ENCODE measurements at regions not wholly inside any gene's neighbourhood (a gene's known extent, or its start where the extent isn't known, plus 50 kb on each side); places are given as distances from the start of the nearest gene placed in this dataset.

GRCh38 chr3:20914310-20914709, 728.3 kb upstream of the SGO1 start:
- no peak for DNase-seq (ENCODE audit: low spot score, unreplicated experiment)
- TF ChIP-seq CTCF (IDR thresholded peaks at IDR 0.05; ENCODE audit: unreplicated experiment) = no peak
- Mint-ChIP-seq H3K27ac (no peak overlapping the region), H3K27me3 (no peaks in the 10 kb centered on the region), H3K4me3 (ENCODE audit: low read depth) (no peak overlapping the region), H3K4me1 (ENCODE audit: low read depth) (no peaks in the 10 kb centered on the region), H3K36me3 (ENCODE audit: insufficient read depth) (no peaks in the 10 kb centered on the region), H3K9me3 (ENCODE audit: low read depth) (peaks cover 2% of the 10 kb centered on the region)

- H3K4me3 Mint-ChIP-seq (ENCODE audit: low read depth) = no peak overlapping the region
- no peaks in the 10 kb centered on the region for H3K27me3 Mint-ChIP-seq
- H3K9me3 Mint-ChIP-seq (ENCODE audit: low read depth) = no peaks in the 10 kb centered on the region
- no peaks in the 10 kb centered on the region for H3K36me3 Mint-ChIP-seq (ENCODE audit: insufficient read depth)
- H3K4me1 Mint-ChIP-seq (ENCODE audit: low read depth) = no peaks in the 10 kb centered on the region
- H3K27ac Mint-ChIP-seq = no peak overlapping the region
- TF ChIP-seq CTCF (IDR thresholded peaks at IDR 0.05; ENCODE audit: unreplicated experiment) = no peak
- no peak for DNase-seq (ENCODE audit: low spot score, unreplicated experiment)
These were observed 726.4 kb upstream of the SGO1 start for GRCh38 chr3:20912406-20912805.

- Mint-ChIP-seq H3K27me3 (no peaks in the 10 kb centered on the region), H3K4me1 (ENCODE audit: low read depth) (no peaks in the 10 kb centered on the region), H3K36me3 (ENCODE audit: insufficient read depth) (no peaks in the 10 kb centered on the region), H3K4me3 (ENCODE audit: low read depth) (no peak overlapping the region), H3K27ac (no peak overlapping the region), H3K9me3 (ENCODE audit: low read depth) (no peaks in the 10 kb centered on the region)
- DNase-seq (ENCODE audit: low spot score, unreplicated experiment) = no peak
- TF ChIP-seq CTCF (IDR thresholded peaks at IDR 0.05; ENCODE audit: unreplicated experiment) = no peak
These were observed 723.5 kb upstream of the SGO1 start for GRCh38 chr3:20909511-20909910.

GRCh38 chr3:20905210-20905805, 719.3 kb upstream of the SGO1 start:
- H3K9me3 Mint-ChIP-seq (ENCODE audit: low read depth) = no peaks in the 10 kb centered on the region
- no peak overlapping the region for H3K27ac Mint-ChIP-seq
- no peak for TF ChIP-seq CTCF (IDR thresholded peaks at IDR 0.05; ENCODE audit: unreplicated experiment)
- H3K4me1 Mint-ChIP-seq (ENCODE audit: low read depth) = no peaks in the 10 kb centered on the region
- H3K4me3 Mint-ChIP-seq (ENCODE audit: low read depth) = no peak overlapping the region
- H3K27me3 Mint-ChIP-seq = no peaks in the 10 kb centered on the region
- DNase-seq (ENCODE audit: low spot score, unreplicated experiment) = no peak
- no peaks in the 10 kb centered on the region for H3K36me3 Mint-ChIP-seq (ENCODE audit: insufficient read depth)

DNA sequence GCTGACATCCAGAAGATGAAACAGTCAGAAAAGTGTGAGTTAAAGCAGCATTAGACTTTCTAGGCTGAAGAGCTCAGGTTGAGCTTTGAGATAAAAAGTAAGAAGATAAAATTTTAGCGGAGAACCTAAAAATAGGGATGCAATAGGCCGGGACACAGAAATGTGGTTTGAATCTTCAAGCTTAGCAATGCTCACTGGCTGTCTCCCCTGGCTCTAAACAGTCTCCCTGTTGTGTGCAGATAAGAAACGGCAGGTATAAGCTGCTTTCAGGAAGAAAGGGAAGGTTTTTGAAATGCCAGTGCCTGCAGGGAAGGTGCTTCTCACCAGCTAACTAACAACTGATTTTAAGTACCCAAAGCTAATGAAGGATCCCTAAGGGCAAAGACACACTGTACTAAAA, 718.7 kb upstream of the SGO1 start:
- Mint-ChIP-seq H3K27me3 (no peaks in the 10 kb centered on the region), H3K4me1 (ENCODE audit: low read depth) (no peaks in the 10 kb centered on the region), H3K27ac (no peak overlapping the region), H3K4me3 (ENCODE audit: low read depth) (no peak overlapping the region), H3K36me3 (ENCODE audit: insufficient read depth) (no peaks in the 10 kb centered on the region), H3K9me3 (ENCODE audit: low read depth) (no peaks in the 10 kb centered on the region)
- no peak for TF ChIP-seq CTCF (IDR thresholded peaks at IDR 0.05; ENCODE audit: unreplicated experiment)
- no peak for DNase-seq (ENCODE audit: low spot score, unreplicated experiment)

All from progenitor cell of endocrine pancreas (in vitro differentiated cells).